Ishikawa (cell line): ENCODE measurements at regions not wholly inside any gene's neighbourhood (a gene's known extent, or its start where the extent isn't known, plus 50 kb on each side); places are given as distances from the start of the nearest gene placed in this dataset.

Source experiments
- CEBPB ChIP-seq: IDR thresholded peaks from 2 replicates; pipeline ENCODE4 v1.6.1; 2012
- CREB1 ChIP-seq: IDR thresholded peaks from 2 replicates; pipeline ENCODE4 v1.6.1; 2012; ENCODE audit warnings: low read depth
- EGR1 ChIP-seq: IDR thresholded peaks from 2 replicates; pipeline ENCODE4 v1.6.1; 2012
- EP300 ChIP-seq: IDR thresholded peaks from 2 replicates; pipeline ENCODE4 v1.6.1; 2012; ENCODE audit warnings: borderline replicate concordance
- FOXM1 ChIP-seq: IDR thresholded peaks from 2 replicates; pipeline ENCODE4 v1.6.1; 2012; ENCODE audit warnings: low read depth, borderline replicate concordance
- NFIC ChIP-seq: IDR thresholded peaks from 2 replicates; pipeline ENCODE4 v1.6.1; 2012
- RAD21 ChIP-seq: IDR thresholded peaks from 2 replicates; pipeline ENCODE4 v1.6.1; 2012; ENCODE audit warnings: low read depth
- TAF1 ChIP-seq: IDR thresholded peaks from 2 replicates; pipeline ENCODE4 v1.6.1; 2012; ENCODE audit warnings: low read depth, mild to moderate bottlenecking
- TCF12 ChIP-seq: IDR thresholded peaks from 2 replicates; pipeline ENCODE4 v1.6.1; 2012; ENCODE audit warnings: low read depth
- TEAD4 ChIP-seq: IDR thresholded peaks from 2 replicates; pipeline ENCODE4 v1.6.1; 2012
- USF1 ChIP-seq: IDR thresholded peaks from 2 replicates; pipeline ENCODE4 v1.6.1; 2012
- YY1 ChIP-seq: IDR thresholded peaks from 2 replicates; pipeline ENCODE4 v1.6.1; 2012; ENCODE audit warnings: low read depth
- ZBTB7A ChIP-seq: IDR thresholded peaks from 2 replicates; pipeline ENCODE4 v1.6.1; 2012; ENCODE audit warnings: low read depth
- TF ChIP-seq, protein P1 (sequence below): IDR thresholded peaks from 2 replicates; pipeline ENCODE4 v1.6.1; 2012; ENCODE audit warnings: low read depth, mild to moderate bottlenecking
- TF ChIP-seq, protein P2 (sequence below): IDR thresholded peaks from 2 replicates; pipeline ENCODE4 v1.6.1; 2012

DNA sequence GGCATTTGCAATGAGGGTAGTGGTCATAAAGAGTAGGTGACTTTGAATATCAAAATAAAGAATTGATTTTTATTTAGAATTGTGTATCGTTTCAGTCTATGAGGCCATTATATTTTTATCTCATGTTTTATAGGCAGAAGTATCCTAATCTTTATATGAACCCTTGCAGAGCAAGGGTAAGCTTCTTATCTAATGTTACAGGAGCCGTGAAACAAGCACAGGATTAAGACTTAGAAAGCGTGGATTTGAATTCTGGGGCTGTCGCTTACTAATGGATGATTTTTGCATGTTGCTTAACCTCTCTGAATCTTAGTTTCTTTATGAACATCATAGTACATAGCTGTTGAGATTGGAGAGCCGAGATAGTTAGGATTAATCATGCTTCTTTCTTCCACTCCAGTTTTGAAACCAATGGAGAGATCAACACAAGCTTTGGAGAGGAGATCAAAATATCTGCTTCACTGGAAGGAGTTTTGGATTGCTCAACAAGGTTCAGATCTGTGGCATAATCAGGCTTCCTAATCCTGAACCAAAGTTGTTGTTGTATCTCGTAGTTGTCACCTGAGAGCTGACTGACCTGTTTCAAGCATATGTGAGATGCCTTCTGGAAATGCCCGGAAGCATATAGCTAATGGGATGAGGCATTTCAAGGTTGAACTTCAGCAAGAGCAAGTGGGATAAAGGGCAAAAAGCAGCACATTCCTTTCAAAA lies 166.9 kb upstream of the GK2 start:
- TF ChIP-seq CREB1 (no peak), YY1 (no peak), NFIC (no peak), USF1 (no peak), TCF12 (no peak), TEAD4 (no peak)
- TF ChIP-seq, protein P1, sequence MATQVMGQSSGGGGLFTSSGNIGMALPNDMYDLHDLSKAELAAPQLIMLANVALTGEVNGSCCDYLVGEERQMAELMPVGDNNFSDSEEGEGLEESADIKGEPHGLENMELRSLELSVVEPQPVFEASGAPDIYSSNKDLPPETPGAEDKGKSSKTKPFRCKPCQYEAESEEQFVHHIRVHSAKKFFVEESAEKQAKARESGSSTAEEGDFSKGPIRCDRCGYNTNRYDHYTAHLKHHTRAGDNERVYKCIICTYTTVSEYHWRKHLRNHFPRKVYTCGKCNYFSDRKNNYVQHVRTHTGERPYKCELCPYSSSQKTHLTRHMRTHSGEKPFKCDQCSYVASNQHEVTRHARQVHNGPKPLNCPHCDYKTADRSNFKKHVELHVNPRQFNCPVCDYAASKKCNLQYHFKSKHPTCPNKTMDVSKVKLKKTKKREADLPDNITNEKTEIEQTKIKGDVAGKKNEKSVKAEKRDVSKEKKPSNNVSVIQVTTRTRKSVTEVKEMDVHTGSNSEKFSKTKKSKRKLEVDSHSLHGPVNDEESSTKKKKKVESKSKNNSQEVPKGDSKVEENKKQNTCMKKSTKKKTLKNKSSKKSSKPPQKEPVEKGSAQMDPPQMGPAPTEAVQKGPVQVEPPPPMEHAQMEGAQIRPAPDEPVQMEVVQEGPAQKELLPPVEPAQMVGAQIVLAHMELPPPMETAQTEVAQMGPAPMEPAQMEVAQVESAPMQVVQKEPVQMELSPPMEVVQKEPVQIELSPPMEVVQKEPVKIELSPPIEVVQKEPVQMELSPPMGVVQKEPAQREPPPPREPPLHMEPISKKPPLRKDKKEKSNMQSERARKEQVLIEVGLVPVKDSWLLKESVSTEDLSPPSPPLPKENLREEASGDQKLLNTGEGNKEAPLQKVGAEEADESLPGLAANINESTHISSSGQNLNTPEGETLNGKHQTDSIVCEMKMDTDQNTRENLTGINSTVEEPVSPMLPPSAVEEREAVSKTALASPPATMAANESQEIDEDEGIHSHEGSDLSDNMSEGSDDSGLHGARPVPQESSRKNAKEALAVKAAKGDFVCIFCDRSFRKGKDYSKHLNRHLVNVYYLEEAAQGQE, result no peak

DNA sequence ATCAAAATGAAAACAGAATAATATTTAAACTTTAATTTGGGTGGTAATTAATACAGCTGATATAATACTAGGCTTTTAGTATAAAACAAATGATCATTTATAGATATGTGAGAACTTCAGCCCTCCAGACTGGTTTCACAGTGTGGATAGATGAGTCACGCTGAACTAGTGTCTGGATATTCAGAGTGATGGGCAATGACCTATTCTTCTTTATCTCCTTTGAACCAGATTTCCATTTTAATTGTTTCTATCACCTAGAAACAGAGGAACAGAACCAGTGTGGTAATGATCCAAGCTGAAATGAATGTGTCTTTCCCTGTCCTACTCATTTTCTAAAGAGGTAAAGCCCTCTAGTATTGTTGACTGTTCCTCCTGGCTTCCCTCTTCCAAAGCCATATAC lies 155.2 kb upstream of the GK2 start:
- TF ChIP-seq TAF1 (no peak), EGR1 (no peak), EP300 (no peak), RAD21 (no peak), CREB1 (no peak), ZBTB7A (no peak), TEAD4 (no peak), USF1 (no peak), TCF12 (no peak), NFIC (no peak), YY1 (no peak), FOXM1 (no peak), CEBPB (no peak)
- TF ChIP-seq, protein P2, sequence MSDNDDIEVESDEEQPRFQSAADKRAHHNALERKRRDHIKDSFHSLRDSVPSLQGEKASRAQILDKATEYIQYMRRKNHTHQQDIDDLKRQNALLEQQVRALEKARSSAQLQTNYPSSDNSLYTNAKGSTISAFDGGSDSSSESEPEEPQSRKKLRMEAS, result no peak
- TF ChIP-seq, protein P1, result no peak

GRCh38 chr4:79561751-79562150 lies 153.7 kb upstream of the GK2 start:
- TF ChIP-seq EGR1, result no peak
- no peak for TF ChIP-seq TEAD4
- TF ChIP-seq YY1, result no peak

- TF ChIP-seq ZBTB7A, result no peak
- no peak for TF ChIP-seq TCF12
- TF ChIP-seq TAF1, result no peak
- TF ChIP-seq, protein P1, result no peak
- no peak for TF ChIP-seq YY1
- TF ChIP-seq EP300, result no peak
- no peak for TF ChIP-seq FOXM1
- no peak for TF ChIP-seq NFIC
- TF ChIP-seq, protein P2, result no peak
- no peak for TF ChIP-seq EGR1
- no peak for TF ChIP-seq CREB1
- TF ChIP-seq TEAD4, result no peak
- no peak for TF ChIP-seq USF1
- no peak for TF ChIP-seq CEBPB
- TF ChIP-seq RAD21, result no peak
Observed at GRCh38 chr4:79552311-79552710, 144.3 kb upstream of the GK2 start.
